Mesendoderm (in vitro differentiated cells): ENCODE measurements at regions not wholly inside any gene's neighbourhood (a gene's known extent, or its start where the extent isn't known, plus 50 kb on each side); places are given as distances from the start of the nearest gene placed in this dataset.

Experiments
- DNase-seq: peaks from one replicate; pipeline ENCODE4 v3.0.0; 2013
- H2AK5ac ChIP-seq: 2 replicates; pipeline ENCODE4 v1.6.1; 2013; ENCODE audit warnings: low read length, inconsistent platforms
- H2BK120ac ChIP-seq: 2 replicates; pipeline ENCODE4 v1.6.1; 2013; ENCODE audit warnings: low read depth, mild to moderate bottlenecking, low read length, moderate library complexity, mixed read lengths
- H2BK15ac ChIP-seq: replicated peaks from 2 replicates; pipeline ENCODE4 v1.6.1; 2013; ENCODE audit warnings: low read depth, mild to moderate bottlenecking, moderate library complexity
- H2BK5ac ChIP-seq: 2 replicates; pipeline ENCODE4 v1.6.1; 2013; ENCODE audit warnings: low read length, inconsistent platforms
- H3K18ac ChIP-seq: 2 replicates; pipeline ENCODE4 v1.6.1; 2013; ENCODE audit warnings: mild to moderate bottlenecking, low read length, mixed read lengths
- H3K23ac ChIP-seq: one replicate; pipeline ENCODE4 v1.6.1; 2013; ENCODE audit warnings: low read length
- H3K27ac ChIP-seq: 2 replicates; pipeline ENCODE4 v1.5.1; 2013; ENCODE audit warnings: low read depth, mild to moderate bottlenecking, inconsistent platforms, low read length, moderate library complexity
- H3K27me3 ChIP-seq: 2 replicates; pipeline ENCODE4 v1.6.1; 2013; ENCODE audit warnings: low read length, control low read depth, mild to moderate bottlenecking, inconsistent platforms; ENCODE audit not compliant: insufficient read depth, poor library complexity
- H3K36me3 ChIP-seq: 2 replicates; pipeline ENCODE4 v1.6.1; 2013; ENCODE audit warnings: low read length, inconsistent platforms; ENCODE audit not compliant: control insufficient read depth, insufficient read depth
- H3K4ac ChIP-seq: one replicate; pipeline ENCODE4 v1.6.1; 2013; ENCODE audit warnings: low read depth, mild to moderate bottlenecking, low read length, moderate library complexity
- H3K4me1 ChIP-seq: 2 replicates; pipeline ENCODE4 v1.6.1; 2013; ENCODE audit warnings: low read depth, low read length, inconsistent platforms; ENCODE audit not compliant: control insufficient read depth
- H3K4me2 ChIP-seq: 2 replicates; pipeline ENCODE4 v1.6.1; 2013; ENCODE audit warnings: low read length
- H3K4me3 ChIP-seq: 2 replicates; pipeline ENCODE4 v1.5.1; 2013; ENCODE audit warnings: mild to moderate bottlenecking, low read length
- H3K56ac ChIP-seq: one replicate; pipeline ENCODE4 v1.6.1; 2013; ENCODE audit warnings: low read length
- H3K79me1 ChIP-seq: 2 replicates; pipeline ENCODE4 v1.6.1; 2013; ENCODE audit warnings: low read length, inconsistent platforms
- H3K79me2 ChIP-seq: 2 replicates; pipeline ENCODE4 v1.6.1; 2013; ENCODE audit warnings: mild to moderate bottlenecking, low read length; ENCODE audit not compliant: control insufficient read depth, insufficient read depth
- H3K9ac ChIP-seq: 2 replicates; pipeline ENCODE4 v1.6.1; 2013; ENCODE audit warnings: low read length, inconsistent platforms
- H4K5ac ChIP-seq: one replicate; pipeline ENCODE4 v1.6.1; 2013; ENCODE audit warnings: low read length
- H4K8ac ChIP-seq: one replicate; pipeline ENCODE4 v1.6.1; 2013; ENCODE audit warnings: low read depth, mild to moderate bottlenecking, control low read depth, low read length, moderate library complexity
- WGBS: extraction: QIAGEN DNeasy Blood & Tissue Kit; methylation state at CpG from one replicate; pipeline ENCODE4 v1.1.7; 2013; ENCODE audit warnings: low lambda C conversion rate, missing lambda C conversion rate; ENCODE audit not compliant: insufficient coverage; ENCODE audit errors: extremely low coverage; 5-methylcytosine and 5-hydroxymethylcytosine counted together

GRCh38 chr14:95408731-95409476 is 89.2 kb upstream of the CLMN start:
- no peak overlapping the region for H2AK5ac ChIP-seq
- no peak overlapping the region for H3K9ac ChIP-seq
- no peak for DNase-seq
- no peak overlapping the region for H3K18ac ChIP-seq
- H3K23ac ChIP-seq, result no peak overlapping the region
- H3K4me3 ChIP-seq, result no peak overlapping the region
- no CpG with 5 or more reads among the region's 17 CpGs for WGBS
- no peaks in the 10 kb centered on the region for H3K27me3 ChIP-seq
- no peak overlapping the region for H2BK120ac ChIP-seq
- H3K79me2 ChIP-seq, result no peaks in the 10 kb centered on the region
- no peak overlapping the region for H4K5ac ChIP-seq
- no peak overlapping the region for H3K56ac ChIP-seq
- no peak overlapping the region for H3K4ac ChIP-seq
- H3K4me1 ChIP-seq, result no peaks in the 10 kb centered on the region
- H4K8ac ChIP-seq, result no peak overlapping the region
- H3K4me2 ChIP-seq, result no peak overlapping the region
- no peaks in the 10 kb centered on the region for H3K79me1 ChIP-seq
- H3K36me3 ChIP-seq, result no peaks in the 10 kb centered on the region
- H2BK5ac ChIP-seq, result no peak overlapping the region
- no peak overlapping the region for H3K27ac ChIP-seq
- H2BK15ac ChIP-seq, result no peak overlapping the region

- no peaks in the 10 kb centered on the region for H3K4me1 ChIP-seq
- no peak overlapping the region for H2BK5ac ChIP-seq
- no peak overlapping the region for H3K27ac ChIP-seq
- no CpG with 5 or more reads among the region's 8 CpGs for WGBS
- no peak overlapping the region for H3K4ac ChIP-seq
- no peak overlapping the region for H4K5ac ChIP-seq
- no peak overlapping the region for H2AK5ac ChIP-seq
- no peak overlapping the region for H3K4me3 ChIP-seq
- no peak overlapping the region for H3K23ac ChIP-seq
- H3K79me1 ChIP-seq, result no peaks in the 10 kb centered on the region
- no peak overlapping the region for H2BK120ac ChIP-seq
- no peak for DNase-seq
- no peak overlapping the region for H2BK15ac ChIP-seq
- H3K56ac ChIP-seq, result no peak overlapping the region
- H3K4me2 ChIP-seq, result no peak overlapping the region
- no peaks in the 10 kb centered on the region for H3K27me3 ChIP-seq
- no peak overlapping the region for H4K8ac ChIP-seq
- H3K18ac ChIP-seq, result no peak overlapping the region
- no peaks in the 10 kb centered on the region for H3K79me2 ChIP-seq
- no peaks in the 10 kb centered on the region for H3K36me3 ChIP-seq
- H3K9ac ChIP-seq, result no peak overlapping the region
Observed at GRCh38 chr14:95407354-95407753, 87.6 kb upstream of the CLMN start.

GRCh38 chr14:95406756-95407277 is 87.1 kb upstream of the CLMN start:
- H2BK15ac ChIP-seq, result no peak overlapping the region
- no peaks in the 10 kb centered on the region for H3K27me3 ChIP-seq
- no peaks in the 10 kb centered on the region for H3K4me1 ChIP-seq
- no peak overlapping the region for H2BK5ac ChIP-seq
- no peak overlapping the region for H2AK5ac ChIP-seq
- H3K4me2 ChIP-seq, result no peak overlapping the region
- no CpG with 5 or more reads among the region's 5 CpGs for WGBS
- H3K4me3 ChIP-seq, result no peak overlapping the region
- H3K23ac ChIP-seq, result no peak overlapping the region
- no peak overlapping the region for H3K56ac ChIP-seq
- no peak for DNase-seq
- H3K27ac ChIP-seq, result no peak overlapping the region
- no peaks in the 10 kb centered on the region for H3K79me1 ChIP-seq
- no peak overlapping the region for H3K18ac ChIP-seq
- no peak overlapping the region for H4K5ac ChIP-seq
- no peaks in the 10 kb centered on the region for H3K36me3 ChIP-seq
- H4K8ac ChIP-seq, result no peak overlapping the region
- no peak overlapping the region for H2BK120ac ChIP-seq
- no peak overlapping the region for H3K9ac ChIP-seq
- no peaks in the 10 kb centered on the region for H3K79me2 ChIP-seq
- no peak overlapping the region for H3K4ac ChIP-seq

GRCh38 chr14:95404583-95404982 is 84.9 kb upstream of the CLMN start:
- Histone ChIP-seq H2AK5ac (no peak overlapping the region), H3K18ac (no peak overlapping the region), H2BK120ac (no peak overlapping the region), H3K4me3 (no peak overlapping the region), H3K36me3 (no peaks in the 10 kb centered on the region), H3K56ac (no peak overlapping the region), H2BK15ac (no peak overlapping the region), H3K79me2 (no peaks in the 10 kb centered on the region), H3K79me1 (no peaks in the 10 kb centered on the region), H4K8ac (no peak overlapping the region), H3K9ac (no peak overlapping the region), H3K4me1 (no peaks in the 10 kb centered on the region), H3K27ac (no peak overlapping the region), H3K23ac (no peak overlapping the region), H4K5ac (no peak overlapping the region), H3K27me3 (no peaks in the 10 kb centered on the region), H3K4ac (no peak overlapping the region), H2BK5ac (no peak overlapping the region), H3K4me2 (no peak overlapping the region)
- WGBS, result no CpG with 5 or more reads among the region's 7 CpGs
- DNase-seq, result no peak

- Histone ChIP-seq H4K5ac (no peak overlapping the region), H3K27me3 (no peaks in the 10 kb centered on the region), H3K23ac (no peak overlapping the region), H2BK15ac (no peak overlapping the region), H3K79me2 (no peaks in the 10 kb centered on the region), H2BK120ac (no peak overlapping the region), H3K36me3 (no peaks in the 10 kb centered on the region), H3K9ac (no peak overlapping the region), H3K4me1 (no peaks in the 10 kb centered on the region), H2AK5ac (no peak overlapping the region), H4K8ac (no peak overlapping the region), H3K18ac (no peak overlapping the region), H3K27ac (no peak overlapping the region), H3K4me3 (no peak overlapping the region), H2BK5ac (no peak overlapping the region), H3K56ac (no peak overlapping the region), H3K4me2 (no peak overlapping the region), H3K4ac (no peak overlapping the region), H3K79me1 (no peaks in the 10 kb centered on the region)
- no CpG with 5 or more reads among the region's 5 CpGs for WGBS
- DNase-seq, result no peak
Observed at GRCh38 chr14:95402578-95402977, 82.9 kb upstream of the CLMN start.

- DNase-seq, result no peak
- Histone ChIP-seq H3K4me1 (no peaks in the 10 kb centered on the region), H2BK15ac (no peak overlapping the region), H3K9ac (no peak overlapping the region), H3K36me3 (no peaks in the 10 kb centered on the region), H3K56ac (no peak overlapping the region), H2BK5ac (no peak overlapping the region), H3K18ac (no peak overlapping the region), H4K8ac (no peak overlapping the region), H2AK5ac (no peak overlapping the region), H3K23ac (no peak overlapping the region), H3K4ac (no peak overlapping the region), H3K79me2 (no peaks in the 10 kb centered on the region), H4K5ac (no peak overlapping the region), H3K27ac (no peak overlapping the region), H3K27me3 (no peaks in the 10 kb centered on the region), H3K4me2 (no peak overlapping the region), H3K79me1 (no peaks in the 10 kb centered on the region), H3K4me3 (no peak overlapping the region), H2BK120ac (no peak overlapping the region)
- WGBS, result no CpG with 5 or more reads among the region's 2 CpGs
Observed at GRCh38 chr14:95402176-95402575, 82.5 kb upstream of the CLMN start.
